ENCODE measurements at regions not wholly inside any gene's neighbourhood (a gene's known extent, or its start where the extent isn't known, plus 50 kb on each side); places are given as distances from the start of the nearest gene placed in this dataset.

- TF ChIP-seq CTCF (IDR thresholded peaks at IDR 0.05) (no peak), POLR2A (IDR thresholded peaks at IDR 0.05) (no peak)
Observed at GRCh38 chr16:74213372-74213771, 83.2 kb upstream of the PSMD7 start.
